Neural cell (in vitro differentiated cells): ENCODE measurements at regions not wholly inside any gene's neighbourhood (a gene's known extent, or its start where the extent isn't known, plus 50 kb on each side); places are given as distances from the start of the nearest gene placed in this dataset.

Source experiments
- H2AFZ ChIP-seq: fragments of 200-600, 300-800 bp; sonication (generic), shearing (Covaris generic); 2 replicates; pipeline ENCODE4 v1.6.0; 2014; ENCODE audit warnings: low read depth, mild to moderate bottlenecking, antibody characterized with exemption, low read length, moderate library complexity
- H3F3A ChIP-seq: fragments of 200-600 bp; shearing (Covaris generic); 2 replicates; pipeline ENCODE4 v1.6.1; 2016; ENCODE audit warnings: mild to moderate bottlenecking, moderate library complexity, mixed read lengths, antibody characterized with exemption, low read length; ENCODE audit not compliant: insufficient read depth, poor library complexity, severe bottlenecking
- H3K27ac ChIP-seq: fragments of 200-600, 300-800 bp; sonication (generic), shearing (Covaris generic); 2 replicates; pipeline ENCODE4 v1.5.1; 2014; ENCODE audit warnings: mild to moderate bottlenecking, low read length, moderate library complexity
- H3K27me3 ChIP-seq: fragments of 300-800, 200-600 bp; sonication (generic), shearing (Covaris generic); 2 replicates; pipeline ENCODE4 v1.6.0; 2014; ENCODE audit warnings: mild to moderate bottlenecking, low read depth, low read length, moderate library complexity; ENCODE audit not compliant: insufficient read depth
- H3K36me3 ChIP-seq: fragments of 300-800, 200-600 bp; sonication (generic), shearing (Covaris generic); 2 replicates; pipeline ENCODE4 v1.5.1; 2014; ENCODE audit warnings: mild to moderate bottlenecking, antibody characterized with exemption, low read length, moderate library complexity; ENCODE audit not compliant: insufficient read depth
- H3K4me2 ChIP-seq: fragments of 300-800, 200-600 bp; sonication (generic), shearing (Covaris generic); 2 replicates; pipeline ENCODE4 v1.6.0; 2014; ENCODE audit warnings: mild to moderate bottlenecking, low read length
- H3K4me3 ChIP-seq: fragments of 300-800, 200-600 bp; sonication (generic), shearing (Covaris generic); 2 replicates; pipeline ENCODE4 v1.5.1; 2014; ENCODE audit warnings: mild to moderate bottlenecking, low read length, moderate library complexity
- H3K79me2 ChIP-seq: fragments of 200-600 bp; shearing (Covaris generic); replicated peaks from 2 replicates; pipeline ENCODE4 v1.6.0; 2014; ENCODE audit warnings: mild to moderate bottlenecking, low read length, moderate library complexity; ENCODE audit not compliant: insufficient read depth
- H3K9ac ChIP-seq: fragments of 300-800, 200-600 bp; sonication (generic), shearing (Covaris generic); 2 replicates; pipeline ENCODE4 v1.6.1; 2016; ENCODE audit warnings: mild to moderate bottlenecking, low read length, mixed read lengths
- H3K9me2 ChIP-seq: fragments of 200-600 bp; shearing (Covaris generic); 2 replicates; pipeline ENCODE4 v1.6.1; 2016; ENCODE audit warnings: mild to moderate bottlenecking, low read length, mixed read lengths; ENCODE audit not compliant: insufficient read depth
- H3K9me3 ChIP-seq: fragments of 200-600, 300-800 bp; sonication (generic), shearing (Covaris generic); 2 replicates; pipeline ENCODE4 v1.6.1; 2016; ENCODE audit warnings: mild to moderate bottlenecking, mixed run types, low read length, moderate library complexity, mixed read lengths
- H4K20me1 ChIP-seq: fragments of 200-600 bp; shearing (Covaris generic); 2 replicates; pipeline ENCODE4 v1.6.1; 2016; ENCODE audit warnings: mild to moderate bottlenecking, mixed run types; ENCODE audit not compliant: insufficient read depth
- CTCF ChIP-seq: fragments of 450-650 bp; IDR thresholded peaks from 2 replicates; pipeline ENCODE4 v1.5.1; 2014; ENCODE audit warnings: antibody characterized with exemption, mild to moderate bottlenecking, moderate library complexity; ENCODE audit not compliant: poor library complexity, severe bottlenecking
- EP300 ChIP-seq: fragments of 450-650 bp; conservative IDR thresholded peaks from 2 replicates; pipeline ENCODE4 v1.6.1; 2014; ENCODE audit warnings: antibody characterized with exemption, mild to moderate bottlenecking, moderate library complexity; ENCODE audit not compliant: poor library complexity, severe bottlenecking
- EZH2 ChIP-seq: fragments of 200-600, 300-800 bp; shearing (Covaris generic), sonication (generic); IDR thresholded peaks from 2 replicates; pipeline ENCODE4 v1.6.1; 2014; ENCODE audit warnings: antibody characterized with exemption, low read length, borderline replicate concordance, mild to moderate bottlenecking; ENCODE audit not compliant: insufficient read depth, poor library complexity, severe bottlenecking
- MXI1 ChIP-seq: fragments of 450-650 bp; conservative IDR thresholded peaks from 2 replicates; pipeline ENCODE4 v1.6.1; 2014; ENCODE audit warnings: antibody characterized with exemption, mild to moderate bottlenecking; ENCODE audit not compliant: poor library complexity, severe bottlenecking
- POLR2AphosphoS5 ChIP-seq: IDR thresholded peaks from 2 replicates; pipeline ENCODE4 v1.6.1; 2012
- REST ChIP-seq: IDR thresholded peaks from 2 replicates; pipeline ENCODE4 v1.6.1; 2012; ENCODE audit warnings: borderline replicate concordance
- SMC3 ChIP-seq: fragments of 450-650 bp; conservative IDR thresholded peaks from 2 replicates; pipeline ENCODE4 v1.6.1; 2014; ENCODE audit warnings: antibody characterized with exemption, mild to moderate bottlenecking, moderate library complexity; ENCODE audit not compliant: poor library complexity
- TAF1 ChIP-seq: IDR thresholded peaks from 2 replicates; pipeline ENCODE4 v1.6.1; 2012; ENCODE audit warnings: low read depth

- H3K4me2 ChIP-seq: no peak overlapping the region
- H2AFZ ChIP-seq: no peak overlapping the region
- no peak overlapping the region for H3K9ac ChIP-seq
- H3K9me2 ChIP-seq: no peaks in the 10 kb centered on the region
- H3K79me2 ChIP-seq: no peaks in the 10 kb centered on the region
- H3K4me3 ChIP-seq: no peak overlapping the region
- no peaks in the 10 kb centered on the region for H3K9me3 ChIP-seq
- no peak overlapping the region for H3K27ac ChIP-seq
- TF ChIP-seq CTCF: no peak
- no peak for TF ChIP-seq POLR2AphosphoS5
- no peak for TF ChIP-seq MXI1
- TF ChIP-seq EP300: no peak
- H3K36me3 ChIP-seq: no peaks in the 10 kb centered on the region
- H3K27me3 ChIP-seq: no peaks in the 10 kb centered on the region
- H3F3A ChIP-seq: no peaks in the 10 kb centered on the region
- H4K20me1 ChIP-seq: no peaks in the 10 kb centered on the region
Measured at GRCh38 chr6:1176567-1176966, 135.3 kb upstream of the FOXQ1 start.

- no peak for TF ChIP-seq EZH2
- TF ChIP-seq MXI1: no peak
- TF ChIP-seq REST: no peak
- Histone ChIP-seq H3K4me2 (no peak overlapping the region), H3K9ac (no peak overlapping the region), H3K9me2 (no peaks in the 10 kb centered on the region), H4K20me1 (no peaks in the 10 kb centered on the region), H3F3A (no peaks in the 10 kb centered on the region), H3K27me3 (no peaks in the 10 kb centered on the region), H3K4me3 (no peak overlapping the region), H3K9me3 (no peaks in the 10 kb centered on the region), H3K27ac (no peak overlapping the region), H3K79me2 (no peaks in the 10 kb centered on the region), H3K36me3 (no peaks in the 10 kb centered on the region), H2AFZ (no peak overlapping the region)
Measured at GRCh38 chr6:1175877-1176276, 136.0 kb upstream of the FOXQ1 start.

- H3K4me2 ChIP-seq: no peak overlapping the region
- no peaks in the 10 kb centered on the region for H3K36me3 ChIP-seq
- H3K9ac ChIP-seq: no peak overlapping the region
- H4K20me1 ChIP-seq: no peaks in the 10 kb centered on the region
- no peak overlapping the region for H3K27ac ChIP-seq
- H3K4me3 ChIP-seq: no peak overlapping the region
- H3K79me2 ChIP-seq: no peaks in the 10 kb centered on the region
- no peaks in the 10 kb centered on the region for H3F3A ChIP-seq
- no peaks in the 10 kb centered on the region for H3K9me3 ChIP-seq
- no peaks in the 10 kb centered on the region for H3K9me2 ChIP-seq
- TF ChIP-seq SMC3 (no peak), TAF1 (no peak), EZH2 (no peak), POLR2AphosphoS5 (no peak), CTCF (no peak), REST (no peak), EP300 (no peak)
- H2AFZ ChIP-seq: no peak overlapping the region
- no peaks in the 10 kb centered on the region for H3K27me3 ChIP-seq
Measured at GRCh38 chr6:1170794-1171193, 141.1 kb upstream of the FOXQ1 start.
